DOHH2 (cell line): ENCODE measurements at regions not wholly inside any gene's neighbourhood (a gene's known extent, or its start where the extent isn't known, plus 50 kb on each side); places are given as distances from the start of the nearest gene placed in this dataset.

Source experiments
- H3F3A ChIP-seq: fragments of 200-600 bp; sonication (generic), shearing (Covaris generic); 2 replicates; pipeline ENCODE4 v1.6.0; 2016; ENCODE audit warnings: antibody characterized with exemption, mild to moderate bottlenecking; ENCODE audit not compliant: control insufficient read depth, insufficient read depth
- H3K27ac ChIP-seq: fragments of 200-600 bp; sonication (generic); 2 replicates; pipeline ENCODE4 v1.5.1; 2014; ENCODE audit warnings: low read depth, mild to moderate bottlenecking, low read length, moderate library complexity
- H3K27me3 ChIP-seq: fragments of 200-600 bp; sonication (generic); 2 replicates; pipeline ENCODE4 v1.6.1; 2014; ENCODE audit warnings: mild to moderate bottlenecking, low read length, mixed read lengths; ENCODE audit not compliant: control insufficient read depth
- H3K36me3 ChIP-seq: fragments of 200-600 bp; sonication (generic); 2 replicates; pipeline ENCODE4 v1.6.1; 2014; ENCODE audit warnings: mild to moderate bottlenecking, low read length, moderate library complexity, mixed read lengths; ENCODE audit not compliant: control insufficient read depth
- H3K4me1 ChIP-seq: fragments of 200-600 bp; sonication (generic); 2 replicates; pipeline ENCODE4 v1.6.1; 2014; ENCODE audit warnings: mild to moderate bottlenecking, low read length, mixed read lengths; ENCODE audit not compliant: control insufficient read depth
- H3K4me2 ChIP-seq: fragments of 200-600 bp; sonication (generic); 2 replicates; pipeline ENCODE4 v1.6.0; 2014; ENCODE audit warnings: mild to moderate bottlenecking, low read length, moderate library complexity
- H3K4me3 ChIP-seq: fragments of 200-600 bp; sonication (generic); 2 replicates; pipeline ENCODE4 v1.5.1; 2014; ENCODE audit warnings: mild to moderate bottlenecking, low read length, mixed read lengths
- H3K79me2 ChIP-seq: fragments of 200-600 bp; sonication (generic); 2 replicates; pipeline ENCODE4 v1.6.1; 2014; ENCODE audit warnings: mild to moderate bottlenecking, low read length, mixed read lengths; ENCODE audit not compliant: control insufficient read depth
- H3K9me2 ChIP-seq: fragments of 200-600 bp; sonication (generic); replicated peaks from 2 replicates; pipeline ENCODE4 v1.6.1; 2014; ENCODE audit warnings: mild to moderate bottlenecking, low read length, mixed read lengths; ENCODE audit not compliant: control insufficient read depth
- H3K9me3 ChIP-seq: fragments of 200-600 bp; sonication (generic); 2 replicates; pipeline ENCODE4 v1.6.1; 2014; ENCODE audit warnings: antibody characterized with exemption, low read length, mixed read lengths; ENCODE audit not compliant: control insufficient read depth, insufficient read depth
- H4K20me1 ChIP-seq: fragments of 200-600 bp; sonication (generic); 2 replicates; pipeline ENCODE4 v1.6.0; 2014; ENCODE audit warnings: low read depth, mild to moderate bottlenecking, antibody characterized with exemption, low read length, moderate library complexity; ENCODE audit not compliant: control insufficient read depth, insufficient read depth
- EZH2phosphoT487 ChIP-seq: fragments of 200-600 bp; sonication (generic); IDR thresholded peaks from 2 replicates; pipeline ENCODE4 v1.6.1; 2017; ENCODE audit warnings: borderline replicate concordance, mild to moderate bottlenecking, antibody characterized with exemption, low read length, moderate library complexity, mixed read lengths
- TF ChIP-seq, protein P1 (sequence below): fragments of 200-600 bp; sonication (generic); IDR thresholded peaks from one replicate; pipeline ENCODE4 v1.5.1; 2014; ENCODE audit warnings: antibody characterized with exemption, mild to moderate bottlenecking, low read depth, low read length; ENCODE audit not compliant: poor library complexity, severe bottlenecking

GRCh38 chr2:239477591-239477990, 76.8 kb upstream of the HDAC4 start:
- Histone ChIP-seq H3K4me3 (no peak overlapping the region), H3K4me1 (no peaks in the 10 kb centered on the region), H3K9me3 (no peaks in the 10 kb centered on the region), H3K9me2 (no peaks in the 10 kb centered on the region), H3K4me2 (no peak overlapping the region), H4K20me1 (no peaks in the 10 kb centered on the region), H3K27ac (no peak overlapping the region), H3K36me3 (no peaks in the 10 kb centered on the region), H3K79me2 (no peaks in the 10 kb centered on the region), H3F3A (no peaks in the 10 kb centered on the region), H3K27me3 (no peaks in the 10 kb centered on the region)
- no peak for TF ChIP-seq EZH2phosphoT487
- TF ChIP-seq, protein P1, sequence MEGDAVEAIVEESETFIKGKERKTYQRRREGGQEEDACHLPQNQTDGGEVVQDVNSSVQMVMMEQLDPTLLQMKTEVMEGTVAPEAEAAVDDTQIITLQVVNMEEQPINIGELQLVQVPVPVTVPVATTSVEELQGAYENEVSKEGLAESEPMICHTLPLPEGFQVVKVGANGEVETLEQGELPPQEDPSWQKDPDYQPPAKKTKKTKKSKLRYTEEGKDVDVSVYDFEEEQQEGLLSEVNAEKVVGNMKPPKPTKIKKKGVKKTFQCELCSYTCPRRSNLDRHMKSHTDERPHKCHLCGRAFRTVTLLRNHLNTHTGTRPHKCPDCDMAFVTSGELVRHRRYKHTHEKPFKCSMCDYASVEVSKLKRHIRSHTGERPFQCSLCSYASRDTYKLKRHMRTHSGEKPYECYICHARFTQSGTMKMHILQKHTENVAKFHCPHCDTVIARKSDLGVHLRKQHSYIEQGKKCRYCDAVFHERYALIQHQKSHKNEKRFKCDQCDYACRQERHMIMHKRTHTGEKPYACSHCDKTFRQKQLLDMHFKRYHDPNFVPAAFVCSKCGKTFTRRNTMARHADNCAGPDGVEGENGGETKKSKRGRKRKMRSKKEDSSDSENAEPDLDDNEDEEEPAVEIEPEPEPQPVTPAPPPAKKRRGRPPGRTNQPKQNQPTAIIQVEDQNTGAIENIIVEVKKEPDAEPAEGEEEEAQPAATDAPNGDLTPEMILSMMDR = no peak

- H3K9me2 ChIP-seq = no peaks in the 10 kb centered on the region
- no peak overlapping the region for H3K27ac ChIP-seq
- H4K20me1 ChIP-seq = no peaks in the 10 kb centered on the region
- TF ChIP-seq EZH2phosphoT487 = no peak
- TF ChIP-seq, protein P1 = no peak
- no peaks in the 10 kb centered on the region for H3K4me1 ChIP-seq
- H3K4me3 ChIP-seq = no peak overlapping the region
- H3K9me3 ChIP-seq = no peaks in the 10 kb centered on the region
- no peak overlapping the region for H3K4me2 ChIP-seq
- no peaks in the 10 kb centered on the region for H3K36me3 ChIP-seq
- no peaks in the 10 kb centered on the region for H3F3A ChIP-seq
- H3K79me2 ChIP-seq = no peaks in the 10 kb centered on the region
- H3K27me3 ChIP-seq = no peaks in the 10 kb centered on the region
Measured at GRCh38 chr2:239476757-239477585, 76.2 kb upstream of the HDAC4 start.

DNA sequence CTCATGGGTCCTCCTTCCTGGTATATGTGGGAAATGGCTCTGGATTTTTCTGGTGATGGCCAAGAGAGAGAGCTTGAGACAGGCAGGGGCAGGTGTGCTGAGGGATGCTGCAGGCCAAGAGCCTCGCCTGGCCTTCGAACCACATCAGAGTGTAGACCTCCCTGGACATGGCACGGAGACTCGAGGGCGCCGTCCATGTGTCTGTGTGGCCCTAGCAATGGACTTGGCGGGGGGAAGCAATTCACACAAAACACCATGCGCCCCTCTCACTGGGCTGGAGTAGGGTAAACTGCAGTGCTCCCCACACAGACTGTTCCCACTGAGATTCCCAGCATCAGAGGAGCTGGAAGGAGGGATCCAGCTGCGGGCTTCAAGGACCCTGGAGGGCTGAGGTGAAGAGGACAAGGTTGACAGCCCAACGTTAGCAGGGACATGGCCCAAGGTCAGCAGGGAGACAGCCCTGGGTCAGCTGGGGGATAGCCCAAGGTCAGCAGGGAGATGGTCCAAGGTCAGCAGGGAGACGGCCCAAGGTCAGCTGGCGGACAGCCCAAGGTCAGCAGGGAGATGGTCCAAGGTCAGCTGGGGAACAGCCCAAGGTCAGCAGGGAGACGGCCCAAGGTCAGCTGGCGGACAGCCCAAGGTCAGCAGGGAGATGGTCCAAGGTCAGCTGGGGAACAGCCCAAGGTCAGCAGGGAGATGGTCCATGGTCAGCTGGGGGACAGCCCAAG, 75.4 kb upstream of the HDAC4 start:
- TF ChIP-seq EZH2phosphoT487 = no peak
- TF ChIP-seq, protein P1 = no peak
- no peaks in the 10 kb centered on the region for H3K79me2 ChIP-seq
- no peaks in the 10 kb centered on the region for H3K9me3 ChIP-seq
- no peaks in the 10 kb centered on the region for H3K27me3 ChIP-seq
- no peak overlapping the region for H3K4me2 ChIP-seq
- no peak overlapping the region for H3K27ac ChIP-seq
- no peaks in the 10 kb centered on the region for H3K36me3 ChIP-seq
- no peaks in the 10 kb centered on the region for H3F3A ChIP-seq
- no peak overlapping the region for H3K4me3 ChIP-seq
- no peaks in the 10 kb centered on the region for H4K20me1 ChIP-seq
- H3K4me1 ChIP-seq = no peaks in the 10 kb centered on the region
- H3K9me2 ChIP-seq = no peaks in the 10 kb centered on the region
